ENCODE measurements at regions not wholly inside any gene's neighbourhood (a gene's known extent, or its start where the extent isn't known, plus 50 kb on each side); places are given as distances from the start of the nearest gene placed in this dataset.
"Not testable (repeated sequence)": the region's sequence is repeated elsewhere in the genome, so short reads cannot be mapped to it uniquely, and the experiment has no call there.

- DNase-seq = no peak
Observed at GRCh38 chr14:37851054-37851453, 255.6 kb downstream of the TTC6 start.

- no peak for DNase-seq
Observed at GRCh38 chr14:37855871-37856270, 260.4 kb downstream of the TTC6 start.

DNA sequence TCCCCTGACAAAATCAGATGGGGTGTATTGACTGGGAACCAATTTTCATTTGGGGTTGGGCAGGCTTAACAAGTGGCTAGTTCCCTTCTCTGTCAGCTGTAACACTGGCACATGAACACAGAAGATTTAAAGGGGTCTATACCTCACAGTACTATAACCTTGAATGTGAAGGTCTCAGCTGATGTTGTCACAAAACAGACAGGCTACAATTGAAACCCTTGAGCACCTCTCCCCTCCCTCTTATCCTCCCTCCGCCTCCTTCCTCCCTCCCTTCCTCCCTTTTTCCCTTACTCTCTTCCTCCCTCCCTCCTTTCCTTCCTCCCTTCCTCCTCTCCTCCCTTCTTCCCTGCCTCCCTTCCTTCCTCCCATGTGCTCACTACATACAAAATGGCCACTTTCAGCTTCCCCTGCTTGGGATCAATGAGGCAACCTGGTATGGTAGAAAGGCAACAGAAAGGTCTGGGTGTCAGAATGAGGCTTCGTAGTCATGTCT lies 262.4 kb downstream of the TTC6 start:
- DNase-seq = no peak

GRCh38 chr14:37858733-37859132 lies 263.3 kb downstream of the TTC6 start:
- DNase-seq = no peak

GRCh38 chr14:37859177-37859576 lies 263.7 kb downstream of the TTC6 start:
- DNase-seq = no peak

GRCh38 chr14:37862263-37862662 lies 266.8 kb downstream of the TTC6 start:
- no peak for DNase-seq

DNA sequence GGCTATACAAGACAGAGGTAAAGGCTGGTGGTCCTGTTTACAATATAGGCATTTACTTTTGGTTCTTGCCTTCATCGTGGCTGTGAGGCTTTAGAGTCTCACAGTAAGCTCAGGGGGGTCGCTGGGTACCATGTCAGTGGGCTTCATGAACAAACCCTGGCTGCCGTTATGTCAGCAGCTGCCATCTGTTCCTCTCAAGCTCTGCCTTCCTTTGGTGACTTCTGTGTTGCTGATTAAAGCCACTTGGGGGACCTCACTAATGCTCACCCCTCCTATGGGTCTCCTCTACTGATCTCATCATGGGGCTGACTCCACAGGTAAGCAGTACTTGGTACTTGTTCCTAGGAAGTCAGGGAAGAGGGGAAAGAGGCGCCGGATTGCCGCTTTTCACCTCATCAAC lies 268.7 kb downstream of the TTC6 start:
- no peak for DNase-seq

DNA sequence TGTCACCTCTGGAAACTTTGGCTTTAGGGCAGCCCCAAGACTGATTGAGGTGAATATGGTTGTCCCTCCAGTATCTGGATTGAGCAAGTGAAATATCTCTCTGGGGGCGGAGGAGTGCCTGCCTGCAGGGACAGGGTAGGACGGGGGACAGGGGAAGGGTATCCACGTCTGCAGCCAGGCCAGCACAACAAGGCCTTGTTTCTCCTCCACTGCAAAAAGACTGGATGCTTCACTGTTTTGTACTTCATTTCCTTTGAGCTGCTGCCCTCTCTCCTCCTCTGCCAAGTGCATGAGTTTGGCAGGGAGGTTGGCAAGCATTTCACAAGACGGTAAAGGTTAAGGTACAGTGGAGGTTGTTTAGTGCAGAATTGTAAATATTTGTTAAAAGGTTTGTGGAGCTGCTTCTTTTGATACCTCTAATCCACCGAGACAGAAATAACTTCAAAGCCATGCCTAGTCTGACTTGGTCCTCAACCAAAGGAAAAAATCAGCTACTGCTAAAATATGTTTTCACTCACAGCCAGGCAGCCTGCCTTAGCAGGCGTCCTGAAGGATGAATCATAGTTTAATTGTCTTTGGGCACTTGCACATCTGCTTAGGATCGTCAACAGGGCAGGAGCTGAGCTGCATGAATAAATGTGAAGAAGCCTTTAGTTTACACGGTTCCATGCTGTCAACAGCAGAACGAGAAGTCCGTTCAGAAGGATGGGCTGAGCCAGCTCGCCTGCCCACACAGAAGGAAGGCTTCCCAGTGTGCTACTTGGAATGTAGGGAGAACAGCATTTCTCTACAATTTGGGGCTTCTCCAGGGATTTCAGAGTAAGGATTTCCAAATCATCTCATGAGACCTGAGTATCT lies 269.7 kb downstream of the TTC6 start:
- DNase-seq = peak; percentile 57

DNA sequence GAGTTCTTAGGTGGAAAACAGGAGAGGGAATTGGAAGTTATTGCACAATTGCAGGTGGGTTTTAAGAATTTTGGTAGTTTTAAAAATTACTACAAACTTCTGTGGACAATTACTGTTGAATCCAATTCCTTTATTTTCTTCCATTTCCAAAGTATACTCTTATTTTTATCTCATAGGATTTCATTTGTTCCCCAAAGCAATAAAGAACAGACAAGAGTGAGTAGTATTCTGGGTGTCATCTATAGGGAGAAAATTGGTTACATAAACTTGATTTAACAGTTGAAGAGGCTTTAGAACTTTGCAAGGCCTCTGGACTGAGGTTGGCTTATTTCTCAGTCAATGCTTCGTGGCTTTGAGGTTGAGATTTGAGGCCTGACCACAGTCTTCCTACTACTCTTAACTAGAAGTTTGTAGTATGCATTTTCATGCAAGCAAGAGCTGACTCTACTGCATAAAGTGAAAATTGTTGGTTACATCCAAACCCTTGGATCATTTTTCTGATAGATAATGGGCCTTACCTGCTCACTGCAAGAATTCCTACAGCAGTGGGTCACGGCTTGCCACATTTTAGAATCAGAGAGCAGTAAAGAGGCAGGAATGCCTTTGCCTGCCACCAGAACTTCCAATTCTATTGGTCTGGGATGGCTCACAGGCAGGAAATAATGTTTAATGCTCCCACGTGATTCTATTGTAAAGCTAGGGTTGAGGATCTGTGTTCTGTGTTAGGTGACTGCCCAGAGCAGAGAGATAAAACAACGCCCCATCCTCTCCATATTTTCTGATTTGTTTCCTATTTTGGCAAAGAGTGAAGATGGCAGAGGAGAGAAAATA lies 270.5 kb downstream of the TTC6 start:
- no peak for DNase-seq

DNA sequence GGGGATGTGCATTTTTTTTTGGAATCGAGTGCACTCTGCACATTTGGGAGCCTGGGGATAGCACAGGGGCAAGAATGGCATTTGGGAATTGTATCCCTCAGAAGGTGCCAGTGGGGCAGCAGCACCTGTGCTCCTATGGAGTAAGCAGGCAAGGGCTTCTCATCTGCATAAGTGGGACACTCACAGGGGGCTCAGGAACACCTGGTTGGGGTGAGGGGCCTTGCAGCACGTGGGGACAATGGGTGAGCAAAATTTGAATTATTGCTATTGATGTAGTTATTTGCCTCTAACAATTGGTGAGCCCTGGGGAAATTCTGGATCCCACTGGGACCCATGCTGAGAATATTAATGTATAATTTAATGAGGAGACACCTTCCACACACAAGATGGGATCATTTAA lies 274.2 kb downstream of the TTC6 start:
- DNase-seq = no peak

DNA sequence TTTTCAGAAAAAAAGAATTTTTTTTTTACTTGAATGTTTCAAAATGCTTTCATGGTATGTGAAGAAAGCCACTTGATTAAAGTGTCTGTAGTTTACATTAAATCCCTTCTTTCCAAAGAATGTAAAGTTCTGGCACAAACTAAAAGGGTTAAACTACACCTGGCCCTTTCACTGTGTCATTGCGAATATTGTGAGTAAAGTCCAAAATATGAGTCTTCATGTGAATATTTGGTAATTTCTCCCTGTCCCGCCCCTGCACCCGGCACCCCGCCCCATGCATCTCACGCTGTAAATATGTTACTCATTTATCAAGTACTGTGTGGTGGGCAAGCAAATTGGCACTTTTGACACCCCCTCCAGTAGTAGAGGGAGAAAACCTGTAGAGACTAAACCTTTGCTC lies 274.7 kb downstream of the TTC6 start:
- peak; percentile 11 for DNase-seq

GRCh38 chr14:37870632-37871346 lies 275.4 kb downstream of the TTC6 start:
- DNase-seq = no peak

DNA sequence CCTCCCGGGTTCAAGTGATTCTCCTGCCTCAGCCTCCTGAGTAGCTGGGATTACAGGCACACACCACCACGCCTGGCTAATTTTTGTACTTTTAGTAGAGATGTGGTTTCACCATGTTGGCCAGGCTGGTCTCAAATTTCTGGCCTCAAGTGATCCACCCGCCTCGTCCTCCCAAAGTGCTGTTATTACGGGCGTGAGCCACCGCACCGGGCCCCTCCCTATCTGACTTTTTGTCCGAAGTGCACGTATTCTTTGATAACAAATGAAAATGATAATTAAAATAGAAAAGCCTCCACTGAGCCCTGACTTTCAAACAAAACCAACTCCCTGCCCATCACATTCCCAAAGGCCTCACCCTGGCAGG lies 278.6 kb downstream of the TTC6 start:
- DNase-seq = not testable (repeated sequence)

DNA sequence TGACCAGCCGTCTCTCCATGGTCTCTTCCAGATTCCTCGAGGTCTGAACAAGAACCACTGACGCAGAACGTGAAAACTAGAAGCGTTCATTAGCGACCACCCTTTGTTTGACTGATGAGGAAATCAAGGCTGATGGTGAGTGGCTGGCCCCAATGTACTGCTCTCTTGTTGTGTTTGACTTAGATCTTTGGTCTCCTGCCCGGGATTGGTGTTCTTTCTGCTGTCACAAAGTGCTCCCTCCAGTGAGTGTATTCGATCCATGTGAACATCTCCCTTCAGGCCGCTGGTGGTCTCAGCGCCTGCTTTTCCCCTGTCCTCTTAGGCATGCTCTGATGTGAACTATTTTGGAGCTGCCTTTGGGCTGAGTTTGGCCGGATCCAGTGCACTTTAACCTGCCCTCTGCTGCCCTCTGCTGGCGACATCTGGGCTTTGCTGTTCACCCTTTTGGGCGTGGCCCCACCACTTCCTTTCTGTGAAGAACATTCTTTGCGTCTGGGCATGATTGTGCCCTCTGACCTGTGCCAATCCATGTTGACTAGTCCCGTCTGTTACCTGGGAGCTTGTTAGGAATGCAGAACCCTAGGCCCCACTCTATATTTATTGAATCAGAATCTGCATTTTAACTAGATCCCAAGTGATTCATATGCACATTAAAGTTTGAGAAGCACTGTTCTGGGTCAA lies 279.1 kb downstream of the TTC6 start:
- DNase-seq = peak; percentile 52

DNA sequence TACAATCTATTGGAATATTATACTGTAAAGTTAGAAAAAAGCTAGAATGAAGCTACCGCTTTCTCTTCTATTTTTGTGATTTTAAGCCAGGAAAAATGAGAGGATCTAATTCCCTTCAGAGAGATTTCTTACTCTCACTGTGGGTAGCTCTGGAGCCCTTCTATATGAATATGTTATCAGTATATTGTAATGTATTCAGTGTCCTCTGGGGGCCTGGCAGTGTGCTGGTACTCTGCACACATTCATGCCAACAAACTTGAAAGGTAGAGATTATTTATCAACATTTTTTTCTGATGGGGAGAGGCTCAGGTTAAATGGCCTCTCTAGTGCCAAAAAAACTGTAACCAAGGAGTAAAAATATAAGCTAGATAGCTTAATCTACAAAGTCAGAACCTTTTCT lies 292.8 kb downstream of the TTC6 start:
- DNase-seq = no peak

GRCh38 chr14:37889087-37889486 lies 293.7 kb downstream of the TTC6 start:
- no peak for DNase-seq

GRCh38 chr14:37890095-37890494 lies 294.7 kb downstream of the TTC6 start:
- DNase-seq = no peak

GRCh38 chr14:37891500-37891899 lies 296.1 kb downstream of the TTC6 start:
- DNase-seq = not testable (repeated sequence)

GRCh38 chr14:37894463-37894862 lies 299.0 kb downstream of the TTC6 start:
- DNase-seq = no peak

GRCh38 chr14:37899365-37899764 lies 303.9 kb downstream of the TTC6 start:
- no peak for DNase-seq

- peak; percentile 61 for DNase-seq
Observed at GRCh38 chr14:37900561-37900960, 305.1 kb downstream of the TTC6 start.

DNA sequence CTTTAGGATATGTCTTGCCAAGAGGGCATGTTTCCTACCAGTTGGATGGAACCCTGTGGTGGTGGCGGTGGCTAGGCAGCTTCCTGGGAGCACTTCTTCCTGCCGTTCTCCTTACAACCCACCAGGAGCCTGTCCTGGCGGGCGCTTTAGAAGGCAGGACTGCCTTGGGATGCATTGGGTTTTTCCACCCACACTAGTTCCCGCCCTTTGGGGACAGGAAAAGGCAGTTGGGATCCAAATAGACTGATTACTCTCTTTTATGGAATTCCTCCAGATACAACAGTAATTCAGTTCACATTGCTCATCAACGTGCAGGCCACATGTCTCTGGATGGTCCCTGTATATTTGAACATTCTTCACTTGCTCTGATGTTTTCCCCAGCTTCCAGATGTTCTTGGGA lies 305.7 kb upstream of the SSTR1 start:
- peak; percentile 89 for DNase-seq
